GM12891 (cell line): ENCODE measurements at regions not wholly inside any gene's neighbourhood (a gene's known extent, or its start where the extent isn't known, plus 50 kb on each side); places are given as distances from the start of the nearest gene placed in this dataset.

ENCODE experiments used
- POLR2A ChIP-seq: IDR thresholded peaks from 2 replicates; pipeline ENCODE4 v1.6.1; 2011; ENCODE audit warnings: low read depth, low read length, control low read depth
- TAF1 ChIP-seq: IDR thresholded peaks from 2 replicates; pipeline ENCODE4 v1.6.1; 2011; ENCODE audit warnings: low read depth, low read length, control low read depth

GRCh38 chr21:35366394-35367080 lies 317.4 kb upstream of the RUNX1 start:
- no peak for TF ChIP-seq TAF1
- TF ChIP-seq POLR2A = no peak
